ENCODE measurements at regions not wholly inside any gene's neighbourhood (a gene's known extent, or its start where the extent isn't known, plus 50 kb on each side); places are given as distances from the start of the nearest gene placed in this dataset.

GRCh38 chr18:55868909-55869308, 280.9 kb upstream of the TCF4 start:
- no peaks in the 10 kb centered on the region for H3K36me3 ChIP-seq (ENCODE audit: control insufficient read depth in 2 of 2, insufficient read depth in 1 of 2, low read length in 2 of 2)
- CTCF ChIA-PET = interaction anchor here (0.6 to 0.7 kb wide), 2 partner anchors 29 to 61 kb away, joined by 3 read pairs; no protein-coding TSS in a partner anchor
- POLR2A ChIA-PET = no interaction called here
- H3K4me3 ChIP-seq (ENCODE audit: low read depth, low read length) = no peak overlapping the region
- H3K4me1 ChIP-seq (ENCODE audit: control insufficient read depth, insufficient read depth, low read length) = no peaks in the 10 kb centered on the region
- H3K9me3 ChIP-seq (ENCODE audit: control insufficient read depth, insufficient read depth, low read depth, low read length) = no peaks in the 10 kb centered on the region
- H3K27ac ChIP-seq (ENCODE audit: extremely low read depth, low read depth, low read length) = no peak overlapping the region
- TF ChIP-seq ZBTB17 (tag by site-specific recombination; IDR thresholded peaks at IDR 0.05) (no peak), ZNF600 (tag by site-specific recombination; IDR thresholded peaks at IDR 0.05) (no peak), PRDM1 (tag by site-specific recombination; IDR thresholded peaks at IDR 0.05) (no peak), ZNF155 (tag by site-specific recombination; IDR thresholded peaks at IDR 0.05) (no peak), ZNF184 (tag by site-specific recombination; IDR thresholded peaks at IDR 0.05) (no peak), ZNF610 (tag by site-specific recombination; IDR thresholded peaks at IDR 0.05; ENCODE audit: borderline replicate concordance) (no peak), ZNF660 (tag by site-specific recombination; IDR thresholded peaks at IDR 0.05) (no peak), ZNF302 (tag by site-specific recombination; IDR thresholded peaks at IDR 0.05; ENCODE audit: low read depth) (no peak), TCF7L2 (IDR thresholded peaks at IDR 0.05; ENCODE audit: borderline replicate concordance, low read depth, low read length) (no peak), ZBTB7A (tag by site-specific recombination; IDR thresholded peaks at IDR 0.05; ENCODE audit: low read depth) (no peak), ZNF701 (tag by site-specific recombination; IDR thresholded peaks at IDR 0.05) (no peak), ZNF501 (tag by site-specific recombination; IDR thresholded peaks at IDR 0.05) (no peak)
- TF ChIP-seq, protein P1, sequence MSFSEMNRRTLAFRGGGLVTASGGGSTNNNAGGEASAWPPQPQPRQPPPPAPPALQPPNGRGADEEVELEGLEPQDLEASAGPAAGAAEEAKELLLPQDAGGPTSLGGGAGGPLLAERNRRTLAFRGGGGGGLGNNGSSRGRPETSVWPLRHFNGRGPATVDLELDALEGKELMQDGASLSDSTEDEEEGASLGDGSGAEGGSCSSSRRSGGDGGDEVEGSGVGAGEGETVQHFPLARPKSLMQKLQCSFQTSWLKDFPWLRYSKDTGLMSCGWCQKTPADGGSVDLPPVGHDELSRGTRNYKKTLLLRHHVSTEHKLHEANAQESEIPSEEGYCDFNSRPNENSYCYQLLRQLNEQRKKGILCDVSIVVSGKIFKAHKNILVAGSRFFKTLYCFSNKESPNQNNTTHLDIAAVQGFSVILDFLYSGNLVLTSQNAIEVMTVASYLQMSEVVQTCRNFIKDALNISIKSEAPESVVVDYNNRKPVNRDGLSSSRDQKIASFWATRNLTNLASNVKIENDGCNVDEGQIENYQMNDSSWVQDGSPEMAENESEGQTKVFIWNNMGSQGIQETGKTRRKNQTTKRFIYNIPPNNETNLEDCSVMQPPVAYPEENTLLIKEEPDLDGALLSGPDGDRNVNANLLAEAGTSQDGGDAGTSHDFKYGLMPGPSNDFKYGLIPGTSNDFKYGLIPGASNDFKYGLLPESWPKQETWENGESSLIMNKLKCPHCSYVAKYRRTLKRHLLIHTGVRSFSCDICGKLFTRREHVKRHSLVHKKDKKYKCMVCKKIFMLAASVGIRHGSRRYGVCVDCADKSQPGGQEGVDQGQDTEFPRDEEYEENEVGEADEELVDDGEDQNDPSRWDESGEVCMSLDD (tag by site-specific recombination; IDR thresholded peaks at IDR 0.05) = no peak
- TF ChIP-seq, protein P2, sequence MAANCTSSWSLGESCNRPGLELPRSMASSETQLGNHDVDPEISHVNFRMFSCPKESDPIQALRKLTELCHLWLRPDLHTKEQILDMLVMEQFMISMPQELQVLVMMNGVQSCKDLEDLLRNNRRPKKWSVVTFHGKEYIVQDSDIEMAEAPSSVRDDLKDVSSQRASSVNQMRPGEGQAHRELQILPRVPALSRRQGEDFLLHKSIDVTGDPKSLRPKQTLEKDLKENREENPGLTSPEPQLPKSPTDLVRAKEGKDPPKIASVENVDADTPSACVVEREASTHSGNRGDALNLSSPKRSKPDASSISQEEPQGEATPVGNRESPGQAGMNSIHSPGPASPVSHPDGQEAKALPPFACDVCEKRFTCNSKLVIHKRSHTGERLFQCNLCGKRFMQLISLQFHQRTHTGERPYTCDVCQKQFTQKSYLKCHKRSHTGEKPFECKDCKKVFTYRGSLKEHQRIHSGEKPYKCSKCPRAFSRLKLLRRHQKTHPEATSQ (tag by site-specific recombination; IDR thresholded peaks at IDR 0.05) = no peak
- TF ChIP-seq, protein P3, sequence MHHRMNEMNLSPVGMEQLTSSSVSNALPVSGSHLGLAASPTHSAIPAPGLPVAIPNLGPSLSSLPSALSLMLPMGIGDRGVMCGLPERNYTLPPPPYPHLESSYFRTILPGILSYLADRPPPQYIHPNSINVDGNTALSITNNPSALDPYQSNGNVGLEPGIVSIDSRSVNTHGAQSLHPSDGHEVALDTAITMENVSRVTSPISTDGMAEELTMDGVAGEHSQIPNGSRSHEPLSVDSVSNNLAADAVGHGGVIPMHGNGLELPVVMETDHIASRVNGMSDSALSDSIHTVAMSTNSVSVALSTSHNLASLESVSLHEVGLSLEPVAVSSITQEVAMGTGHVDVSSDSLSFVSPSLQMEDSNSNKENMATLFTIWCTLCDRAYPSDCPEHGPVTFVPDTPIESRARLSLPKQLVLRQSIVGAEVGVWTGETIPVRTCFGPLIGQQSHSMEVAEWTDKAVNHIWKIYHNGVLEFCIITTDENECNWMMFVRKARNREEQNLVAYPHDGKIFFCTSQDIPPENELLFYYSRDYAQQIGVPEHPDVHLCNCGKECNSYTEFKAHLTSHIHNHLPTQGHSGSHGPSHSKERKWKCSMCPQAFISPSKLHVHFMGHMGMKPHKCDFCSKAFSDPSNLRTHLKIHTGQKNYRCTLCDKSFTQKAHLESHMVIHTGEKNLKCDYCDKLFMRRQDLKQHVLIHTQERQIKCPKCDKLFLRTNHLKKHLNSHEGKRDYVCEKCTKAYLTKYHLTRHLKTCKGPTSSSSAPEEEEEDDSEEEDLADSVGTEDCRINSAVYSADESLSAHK (tag by site-specific recombination; IDR thresholded peaks at IDR 0.05) = no peak

- no peaks in the 10 kb centered on the region for H3K4me1 ChIP-seq (ENCODE audit: control insufficient read depth, insufficient read depth, low read length)
- ChIA-PET CTCF (interaction anchor here (0.7 kb wide), 1 partner anchor 740 kb away, joined by 3 read pairs; no protein-coding TSS in a partner anchor), POLR2A (no interaction called here)
- no peak for TF ChIP-seq ZNF214 (tag by site-specific recombination; IDR thresholded peaks at IDR 0.05; ENCODE audit: borderline replicate concordance)
- TF ChIP-seq ZIC2 (tag by site-specific recombination; IDR thresholded peaks at IDR 0.05) = no peak
- TF ChIP-seq, protein P4, sequence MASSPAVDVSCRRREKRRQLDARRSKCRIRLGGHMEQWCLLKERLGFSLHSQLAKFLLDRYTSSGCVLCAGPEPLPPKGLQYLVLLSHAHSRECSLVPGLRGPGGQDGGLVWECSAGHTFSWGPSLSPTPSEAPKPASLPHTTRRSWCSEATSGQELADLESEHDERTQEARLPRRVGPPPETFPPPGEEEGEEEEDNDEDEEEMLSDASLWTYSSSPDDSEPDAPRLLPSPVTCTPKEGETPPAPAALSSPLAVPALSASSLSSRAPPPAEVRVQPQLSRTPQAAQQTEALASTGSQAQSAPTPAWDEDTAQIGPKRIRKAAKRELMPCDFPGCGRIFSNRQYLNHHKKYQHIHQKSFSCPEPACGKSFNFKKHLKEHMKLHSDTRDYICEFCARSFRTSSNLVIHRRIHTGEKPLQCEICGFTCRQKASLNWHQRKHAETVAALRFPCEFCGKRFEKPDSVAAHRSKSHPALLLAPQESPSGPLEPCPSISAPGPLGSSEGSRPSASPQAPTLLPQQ (tag by site-specific recombination; IDR thresholded peaks at IDR 0.05) = no peak
- TF ChIP-seq ZNF600 (tag by site-specific recombination; IDR thresholded peaks at IDR 0.05) = no peak
- no peak for TF ChIP-seq ZNF426 (tag by site-specific recombination; IDR thresholded peaks at IDR 0.05)
- TF ChIP-seq GFI1B (tag by site-specific recombination; IDR thresholded peaks at IDR 0.05) = no peak
- TF ChIP-seq MEIS1 (CRISPR knock-in tag; IDR thresholded peaks at IDR 0.05; ENCODE audit: borderline replicate concordance) = no peak
- TF ChIP-seq KLF1 (tag by site-specific recombination; IDR thresholded peaks at IDR 0.05) = no peak
- no peak overlapping the region for H3K4me3 ChIP-seq (ENCODE audit: low read depth, low read length)
- no peak overlapping the region for H3K27ac ChIP-seq (ENCODE audit: extremely low read depth, low read depth, low read length)
- H3K9me3 ChIP-seq (ENCODE audit: control insufficient read depth, insufficient read depth, low read depth, low read length) = no peaks in the 10 kb centered on the region
- H3K36me3 ChIP-seq (ENCODE audit: control insufficient read depth in 2 of 2, insufficient read depth in 1 of 2, low read length in 2 of 2) = no peaks in the 10 kb centered on the region
Observed at GRCh38 chr18:55866886-55867285, 278.9 kb upstream of the TCF4 start.
